HG02642 (cell line): ENCODE measurements at regions not wholly inside any gene's neighbourhood (a gene's known extent, or its start where the extent isn't known, plus 50 kb on each side); places are given as distances from the start of the nearest gene placed in this dataset.
"Not testable (repeated sequence)": the region's sequence is repeated elsewhere in the genome, so short reads cannot be mapped to it uniquely, and the experiment has no call there.

Source experiments
- ATAC-seq: cut with Tn5 transposase; IDR thresholded peaks from one replicate; pipeline ENCODE4 v1.9.1; 2021; ENCODE audit warnings: mild to moderate bottlenecking; ENCODE audit not compliant: unreplicated experiment, poor library complexity

DNA sequence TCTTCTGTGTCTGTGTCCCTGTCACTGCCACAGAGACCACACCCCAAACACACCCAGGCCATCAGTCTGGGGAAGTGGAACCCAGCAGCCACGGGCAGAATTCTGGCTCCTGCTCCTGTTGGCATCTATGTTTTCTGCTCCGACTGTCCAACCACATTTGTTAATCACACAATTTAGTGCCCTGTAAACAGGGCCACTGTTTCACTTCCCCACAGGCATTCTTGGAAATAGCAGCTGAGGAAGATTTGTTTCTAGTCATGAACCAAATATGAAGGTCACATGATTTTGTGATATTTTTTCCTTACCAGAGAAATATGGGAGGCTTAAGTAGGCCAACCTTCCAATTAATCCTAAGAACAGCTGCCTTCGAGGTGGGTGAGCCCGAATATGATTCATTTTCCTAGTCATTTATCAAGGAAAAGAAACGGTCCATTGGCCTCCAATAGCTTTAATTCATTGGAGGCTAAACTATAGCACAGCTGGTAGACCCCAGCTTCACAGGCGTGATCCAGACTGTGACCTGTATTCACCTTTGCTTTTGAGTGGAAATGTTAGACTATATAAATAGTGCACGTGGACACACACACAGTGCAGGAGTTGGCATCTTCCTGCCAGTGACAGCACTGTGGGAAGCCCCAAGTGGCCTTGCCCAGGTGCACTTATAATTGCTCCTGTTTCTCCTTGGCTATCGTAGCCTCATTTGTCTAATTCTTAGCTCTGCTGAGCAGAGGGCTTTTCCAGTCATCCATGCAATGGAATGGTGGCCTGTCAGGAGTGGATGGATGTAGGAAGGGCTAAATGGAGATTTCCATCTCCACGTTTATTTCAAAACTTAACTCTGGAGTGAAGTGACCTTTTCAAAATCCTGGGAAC lies 267.9 kb downstream of the LPIN1 start:
- no peak for ATAC-seq

DNA sequence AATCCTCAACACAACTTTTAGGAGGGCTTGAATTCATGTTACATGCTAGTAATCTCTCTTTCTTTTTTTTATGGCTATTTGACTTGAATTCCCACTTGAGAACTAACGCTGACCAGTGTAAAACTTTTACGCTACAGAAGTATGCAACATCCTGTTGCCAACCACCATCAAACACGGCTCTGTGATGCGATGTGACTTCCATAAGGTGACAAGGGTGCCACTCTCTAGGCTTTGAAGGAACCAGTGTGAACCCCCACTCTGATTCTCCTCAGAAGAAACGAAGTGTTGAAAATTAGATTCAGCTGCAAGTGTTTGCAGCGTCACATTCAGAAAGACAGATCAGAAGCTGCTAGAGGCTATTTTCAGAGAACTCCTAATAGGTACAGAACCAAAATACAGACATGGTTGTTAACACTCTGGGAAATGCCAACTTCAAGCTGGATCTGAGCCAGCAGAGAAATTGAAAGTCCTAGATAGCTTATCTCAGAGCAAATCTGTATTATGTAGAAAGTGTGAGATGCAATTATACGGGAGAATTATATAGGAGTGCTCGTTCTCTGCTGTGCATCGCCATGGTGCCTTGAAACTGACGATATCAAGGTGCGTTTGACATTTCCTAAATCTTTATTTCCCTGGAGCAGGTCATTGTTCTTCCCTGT lies 271.2 kb downstream of the LPIN1 start:
- ATAC-seq: no peak

DNA sequence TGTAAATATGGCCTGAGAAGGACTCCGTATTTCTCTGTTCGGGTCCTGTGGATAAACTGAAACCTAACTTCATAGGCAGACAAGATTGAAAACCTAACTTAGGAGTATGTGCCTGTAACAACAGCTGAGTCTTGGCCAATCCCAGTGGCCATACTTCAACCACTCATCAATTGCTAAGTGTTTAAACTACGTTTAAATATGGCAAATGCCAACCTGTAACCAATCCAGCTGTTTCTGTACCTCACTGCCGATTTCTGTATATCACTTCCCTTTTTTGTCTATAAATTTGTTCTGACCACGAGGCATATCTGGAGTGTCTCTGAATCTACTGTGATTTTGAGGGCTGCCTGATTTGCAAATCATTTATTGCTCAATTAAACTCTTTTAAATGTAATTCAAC lies 272.3 kb downstream of the LPIN1 start:
- ATAC-seq: not testable (repeated sequence)

DNA sequence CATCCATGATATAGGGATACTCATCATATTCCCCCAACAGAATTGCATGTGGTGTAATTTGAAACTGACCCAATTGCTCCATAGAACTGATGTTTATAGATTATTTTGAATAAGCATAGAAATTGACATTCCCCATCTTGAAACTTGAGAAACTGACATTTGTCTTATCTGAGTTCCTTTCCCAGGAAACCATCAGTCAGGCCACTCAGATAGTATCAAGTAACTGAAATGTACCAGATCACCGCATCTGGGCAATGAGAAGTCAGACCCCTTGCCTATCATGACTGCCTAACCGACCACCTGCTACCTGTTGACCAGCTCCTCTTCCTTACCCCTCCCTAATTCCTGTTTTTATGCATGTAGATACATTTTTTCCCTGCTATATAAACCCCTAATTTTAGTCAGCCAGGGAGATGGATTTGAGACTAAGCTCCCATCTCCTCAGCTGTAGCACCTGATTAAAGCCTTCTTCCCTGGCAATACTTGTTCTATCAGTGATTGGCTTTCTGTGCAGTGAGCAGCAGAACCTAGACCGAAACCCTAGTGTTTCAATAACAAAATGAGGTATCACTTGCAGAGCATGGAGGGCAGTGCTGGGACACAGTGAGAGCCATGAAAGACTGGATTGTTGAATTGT lies 274.5 kb downstream of the LPIN1 start:
- ATAC-seq: no peak

DNA sequence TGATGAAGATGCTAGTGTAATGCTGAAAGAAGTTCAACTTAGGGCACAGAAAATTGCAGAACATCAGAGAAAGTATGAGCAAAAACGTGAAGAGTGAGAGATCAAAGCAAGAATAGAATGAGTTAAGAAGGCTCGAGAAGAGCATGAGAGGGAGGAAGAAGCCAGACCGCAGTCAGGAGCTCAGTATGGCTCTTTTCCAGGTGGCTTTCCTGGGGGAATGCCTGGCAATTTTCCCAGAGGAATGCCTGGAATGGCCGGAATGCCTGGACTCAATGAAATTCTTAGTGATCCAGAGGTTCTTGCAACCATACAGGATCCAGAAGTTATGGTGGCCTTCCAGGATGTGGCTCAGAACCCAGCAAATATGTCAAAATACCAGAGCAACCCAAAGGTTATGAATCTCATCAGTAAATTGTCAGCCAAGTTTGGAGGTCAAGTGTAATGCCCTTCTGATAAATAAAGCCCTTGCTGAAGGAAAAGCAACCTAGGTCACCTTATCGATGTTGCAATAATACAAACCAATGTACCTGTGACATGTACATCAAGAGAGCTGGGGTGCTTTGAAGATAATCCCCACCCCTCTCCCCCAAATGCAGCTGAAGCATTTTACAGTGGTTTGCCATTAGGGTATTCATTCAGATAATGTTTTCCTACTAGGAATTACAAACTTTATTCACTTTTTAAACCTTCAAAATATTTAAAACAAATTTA lies 277.9 kb downstream of the LPIN1 start:
- not testable (repeated sequence) for ATAC-seq

DNA sequence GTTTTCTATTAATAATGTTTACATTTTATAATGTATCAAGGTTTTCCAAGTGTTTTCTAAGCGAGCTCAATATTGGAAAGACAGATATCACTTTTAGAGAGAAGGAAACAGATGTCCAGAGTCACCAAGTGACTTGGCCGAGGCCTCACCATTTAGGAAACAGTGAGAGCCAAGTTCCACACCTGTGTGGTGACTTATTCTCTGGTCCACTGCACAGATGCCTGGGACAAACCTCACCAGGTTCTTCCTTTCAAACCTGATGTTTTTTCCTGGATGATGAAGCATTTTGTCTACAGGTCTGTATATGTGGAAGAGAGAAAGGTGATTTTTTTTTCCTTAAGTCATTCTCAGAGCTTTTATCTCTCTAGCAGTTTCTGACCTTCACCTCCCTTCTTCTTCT lies 280.7 kb downstream of the LPIN1 start:
- no peak for ATAC-seq

DNA sequence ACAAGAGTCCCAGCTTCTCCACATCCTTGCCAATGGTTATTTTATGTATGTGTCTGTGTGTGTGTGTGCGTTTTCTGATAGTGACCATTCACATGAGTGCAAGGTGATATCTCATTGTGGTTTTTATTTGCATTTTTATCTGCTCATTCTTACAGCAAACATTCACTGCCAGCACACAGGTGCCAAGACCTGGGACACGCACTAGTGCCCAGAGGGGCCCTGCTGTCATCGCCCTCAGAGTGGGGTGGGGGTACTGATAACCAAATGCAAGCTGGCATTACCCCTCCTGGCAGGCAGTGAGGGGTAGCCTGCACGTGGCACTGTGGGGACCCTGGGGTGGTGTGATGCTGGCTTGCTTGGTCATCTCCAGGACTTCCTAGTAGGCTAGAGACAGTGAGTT lies 285.4 kb downstream of the LPIN1 start:
- ATAC-seq: no peak

DNA sequence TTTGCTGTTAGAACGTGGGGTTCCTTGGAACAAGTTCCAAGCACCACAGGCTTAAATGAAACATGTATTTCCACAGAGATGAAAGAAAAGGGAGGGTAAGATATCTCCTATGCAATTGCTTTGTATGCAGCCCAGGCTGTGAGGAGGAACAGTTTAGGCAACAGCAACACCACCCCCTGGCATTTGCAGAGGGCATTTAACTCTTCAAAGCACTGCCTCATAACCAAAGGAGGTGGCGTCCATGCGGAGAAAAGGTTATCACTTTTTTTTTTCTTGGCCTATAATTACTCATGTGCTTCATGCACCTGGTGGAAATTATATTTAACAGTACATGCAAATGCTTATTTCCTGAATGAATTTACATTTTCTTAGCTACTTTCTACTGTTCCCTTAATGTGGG lies 286.0 kb downstream of the LPIN1 start:
- peak; percentile 80 for ATAC-seq

DNA sequence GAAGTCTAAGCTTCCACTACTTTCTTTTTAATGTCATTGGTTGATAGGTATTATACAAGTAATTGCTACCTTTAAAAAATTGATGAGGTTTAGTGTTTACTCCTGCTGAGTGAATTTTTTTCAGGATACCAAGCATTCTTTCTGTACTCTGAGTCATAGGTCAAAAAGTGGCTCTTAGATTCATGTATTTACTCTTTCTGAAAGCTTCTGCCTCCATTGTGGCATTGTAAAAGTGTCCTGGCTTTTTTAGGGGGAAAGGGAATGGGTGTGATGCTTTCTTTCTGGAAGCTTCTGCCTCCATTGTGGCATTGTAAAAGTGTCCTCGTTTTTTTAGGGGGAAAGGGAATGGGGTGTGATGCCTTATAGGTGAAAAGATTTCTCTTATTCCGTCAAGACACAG lies 286.5 kb downstream of the LPIN1 start:
- ATAC-seq: no peak

DNA sequence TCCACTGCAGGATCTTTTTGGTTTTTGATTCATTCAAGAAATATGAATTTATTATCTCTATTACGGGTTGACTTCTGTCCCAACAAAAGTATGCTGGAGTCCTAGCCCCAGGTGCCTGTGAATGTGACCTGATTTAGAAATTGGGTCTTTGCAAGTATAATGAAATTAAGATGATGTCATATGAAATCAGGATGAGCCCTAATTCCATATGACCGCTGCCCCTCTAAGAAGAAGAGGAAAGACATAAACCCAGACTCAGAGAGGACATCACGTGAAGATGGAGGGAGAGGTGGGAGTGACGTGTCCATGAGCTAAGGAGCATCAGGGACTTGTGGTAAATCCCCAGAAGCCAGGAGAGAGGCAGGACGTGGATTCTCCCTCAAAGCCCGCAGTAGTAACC lies 287.1 kb downstream of the LPIN1 start:
- ATAC-seq: no peak

DNA sequence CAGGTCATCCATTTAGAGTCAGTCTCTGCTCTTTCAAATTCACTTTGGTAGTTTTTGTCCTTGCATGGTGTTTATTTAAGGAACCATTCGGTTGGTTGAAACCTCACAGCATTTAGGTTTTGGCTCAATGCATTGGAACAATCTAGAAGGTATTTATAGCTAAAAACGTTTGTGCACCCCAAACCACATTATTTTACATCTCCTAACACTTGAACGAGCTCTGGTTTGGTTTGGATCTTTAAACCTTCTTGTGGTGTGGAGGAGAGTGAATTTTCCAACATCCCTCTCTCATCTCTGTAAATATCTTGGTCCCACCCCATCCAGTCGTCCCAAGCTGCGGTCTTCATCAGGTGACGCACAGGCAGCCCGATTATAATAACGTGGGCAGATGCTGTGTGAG lies 287.9 kb downstream of the LPIN1 start:
- no peak for ATAC-seq

DNA sequence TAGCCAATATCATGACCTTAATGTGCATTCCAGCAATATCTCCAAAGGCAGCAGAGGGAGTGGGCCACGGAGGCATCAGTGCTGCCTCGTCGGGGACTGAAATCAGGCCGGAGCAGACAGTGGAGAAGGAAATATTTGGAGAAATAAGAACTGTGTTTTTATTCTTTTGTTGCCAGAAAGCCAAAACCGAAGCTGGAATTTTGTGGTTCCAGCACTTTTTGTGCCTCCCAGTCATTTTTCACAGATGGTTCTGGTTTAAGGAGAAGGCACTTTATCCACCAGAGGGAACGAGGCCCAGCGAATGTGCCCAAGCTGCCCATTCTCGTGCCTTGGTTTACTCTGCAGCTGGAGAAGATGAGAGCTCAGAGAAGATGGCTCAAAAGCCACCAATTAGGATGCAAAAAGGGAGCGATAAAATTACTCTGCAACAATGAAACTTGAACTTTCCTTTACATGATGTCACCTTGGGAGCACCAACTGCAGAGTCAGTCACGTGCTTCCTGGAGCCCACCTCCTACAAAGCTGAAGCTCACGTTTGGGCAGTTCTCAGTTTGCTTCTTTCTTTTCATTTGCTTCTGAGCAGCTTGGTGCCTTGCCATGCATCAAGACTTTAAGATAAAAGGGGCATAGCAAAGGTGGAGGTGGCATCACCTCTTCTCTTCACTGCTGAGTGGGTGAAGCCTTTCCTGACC lies 288.7 kb downstream of the LPIN1 start:
- no peak for ATAC-seq

DNA sequence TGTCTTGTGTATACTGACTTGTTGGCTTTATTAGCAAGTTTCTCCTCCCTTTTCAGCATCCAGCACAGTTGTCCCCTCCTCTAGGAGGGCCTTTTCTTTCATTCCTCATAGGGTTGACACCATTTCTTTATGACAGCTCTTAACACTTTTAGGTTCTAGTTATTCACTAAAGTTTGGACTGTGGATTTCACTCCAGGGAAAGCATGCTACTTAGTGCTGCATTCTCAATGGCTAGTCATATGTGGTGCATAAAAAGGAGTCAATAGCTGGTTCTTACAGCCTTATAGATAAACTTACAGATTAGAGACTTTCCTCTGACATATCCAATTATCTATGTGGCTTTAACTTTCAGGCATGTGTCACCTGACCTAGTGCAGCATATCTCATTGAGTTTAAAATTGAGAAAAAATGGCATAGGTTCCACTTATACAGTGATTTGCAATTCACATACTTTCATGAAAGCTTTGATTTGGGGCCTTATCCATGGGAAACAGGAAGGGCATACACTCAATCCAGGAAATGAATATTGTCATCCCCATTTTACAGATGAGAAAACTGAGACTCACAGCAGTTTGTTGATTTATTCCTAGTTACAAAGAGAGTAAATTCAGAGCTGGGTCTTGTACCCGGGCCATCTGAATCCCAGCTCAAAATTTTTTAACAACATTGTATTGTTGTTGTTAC lies 289.7 kb downstream of the LPIN1 start:
- no peak for ATAC-seq

DNA sequence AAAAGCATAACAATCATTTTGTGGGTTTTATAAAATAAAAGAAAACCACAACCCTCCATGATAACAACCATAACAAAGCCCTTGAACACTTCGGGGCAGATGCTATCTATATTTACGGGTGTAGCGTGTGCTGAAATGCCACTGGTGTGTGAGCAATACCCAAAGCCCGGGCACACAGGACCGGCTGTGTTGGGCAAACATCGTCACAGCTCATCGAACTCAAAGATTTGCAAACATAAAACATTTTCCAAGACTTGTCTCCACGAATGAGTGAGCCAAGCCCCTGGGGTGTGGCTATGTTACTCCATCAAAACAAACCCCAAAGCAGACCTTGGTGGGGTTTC lies 290.2 kb downstream of the LPIN1 start:
- ATAC-seq: no peak

DNA sequence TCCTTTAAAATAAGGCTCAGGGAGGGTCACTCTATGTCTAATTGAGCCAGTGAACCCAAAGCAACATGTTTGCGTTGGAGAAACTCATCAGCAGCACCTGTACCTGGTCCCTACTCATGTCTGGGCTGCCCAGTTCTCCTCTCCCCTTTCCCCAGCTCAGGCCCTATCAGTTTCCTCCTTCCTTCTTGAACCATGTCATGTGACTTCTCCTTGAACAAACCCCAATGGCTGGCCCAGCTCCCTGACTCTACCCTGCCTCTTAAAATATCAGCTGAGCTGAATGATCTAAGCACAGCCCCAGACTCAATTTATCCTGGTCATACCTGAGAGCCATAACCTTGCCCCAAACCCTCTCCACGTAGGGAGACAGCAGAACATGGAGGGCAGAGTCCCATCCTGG lies 290.9 kb downstream of the LPIN1 start:
- ATAC-seq: no peak

DNA sequence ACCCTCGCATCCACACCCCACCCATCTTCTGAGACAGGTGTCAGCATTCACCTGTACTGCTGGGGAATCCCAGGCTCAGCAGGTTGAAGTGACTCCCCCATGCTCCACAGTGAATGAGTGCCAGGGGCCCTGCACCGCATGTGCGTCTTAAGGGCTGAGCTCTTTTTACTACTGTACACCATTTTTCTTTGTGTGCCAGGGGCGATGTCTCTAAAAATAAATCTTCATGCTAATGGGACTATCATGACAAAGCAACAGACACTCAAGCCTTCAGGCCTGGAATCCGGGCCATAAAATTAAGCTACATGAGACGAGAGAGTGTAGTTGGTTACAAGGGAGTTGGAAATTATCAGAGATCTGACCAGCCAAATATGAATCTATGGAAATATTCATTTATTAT lies 294.8 kb downstream of the LPIN1 start:
- ATAC-seq: no peak

DNA sequence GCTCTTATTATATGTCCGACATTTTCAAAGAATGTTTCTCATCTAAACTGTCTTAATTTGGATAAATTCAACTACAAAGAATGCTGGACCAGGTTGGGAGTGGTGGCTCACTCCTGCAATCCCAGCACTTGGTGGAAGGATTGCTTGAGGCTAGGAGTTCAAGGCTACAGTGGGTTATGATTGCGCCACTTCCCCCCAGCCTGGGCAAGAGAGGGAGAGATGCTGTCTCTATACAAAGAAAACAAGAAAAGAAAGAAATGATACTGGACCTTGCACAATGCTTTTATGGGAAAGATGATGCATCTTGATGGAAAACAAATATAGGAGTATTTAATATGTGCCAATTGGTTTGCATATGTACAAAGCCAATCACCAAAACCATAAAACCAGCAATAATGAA lies 296.7 kb downstream of the LPIN1 start:
- no peak for ATAC-seq

DNA sequence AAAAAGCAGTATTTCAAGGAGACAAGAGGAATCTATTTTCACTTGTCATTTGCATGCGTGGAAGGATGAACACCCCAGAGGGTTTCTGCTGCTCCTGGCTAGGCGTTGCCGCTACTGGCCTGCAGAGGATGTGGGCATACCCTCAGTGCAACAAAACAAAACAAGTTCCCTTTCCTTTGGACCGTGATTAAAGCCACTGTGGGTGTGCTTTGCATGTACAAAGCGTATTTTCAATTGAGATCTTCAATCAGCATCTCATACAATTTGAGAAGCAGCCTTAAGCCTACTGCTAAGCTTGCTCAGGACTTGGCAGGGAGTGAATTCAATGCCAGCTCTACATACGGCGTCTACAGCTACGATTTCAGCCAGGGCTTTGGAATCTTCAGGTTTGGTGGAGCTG lies 298.4 kb downstream of the LPIN1 start:
- peak; percentile 49 for ATAC-seq

DNA sequence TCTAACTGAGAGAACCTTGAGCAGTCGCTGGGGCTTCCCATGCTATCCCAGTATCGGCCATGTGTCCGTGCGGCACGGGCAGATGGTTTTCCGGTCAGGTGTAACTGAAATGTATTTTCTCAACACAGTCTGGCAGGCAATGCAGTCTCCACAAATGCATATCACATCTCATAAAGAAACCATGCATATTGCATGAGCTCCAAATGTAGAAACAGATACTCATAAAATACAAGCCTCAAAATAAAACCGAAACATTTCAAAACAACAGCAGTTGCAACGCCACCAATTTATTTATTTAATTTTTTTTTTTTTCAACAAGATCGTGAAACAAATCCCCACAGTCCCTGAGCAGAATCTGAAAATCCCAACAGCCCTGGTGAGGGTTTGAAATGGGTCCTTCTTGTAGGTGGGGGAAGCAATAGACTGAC lies 299.4 kb downstream of the LPIN1 start:
- peak; percentile 66 for ATAC-seq

DNA sequence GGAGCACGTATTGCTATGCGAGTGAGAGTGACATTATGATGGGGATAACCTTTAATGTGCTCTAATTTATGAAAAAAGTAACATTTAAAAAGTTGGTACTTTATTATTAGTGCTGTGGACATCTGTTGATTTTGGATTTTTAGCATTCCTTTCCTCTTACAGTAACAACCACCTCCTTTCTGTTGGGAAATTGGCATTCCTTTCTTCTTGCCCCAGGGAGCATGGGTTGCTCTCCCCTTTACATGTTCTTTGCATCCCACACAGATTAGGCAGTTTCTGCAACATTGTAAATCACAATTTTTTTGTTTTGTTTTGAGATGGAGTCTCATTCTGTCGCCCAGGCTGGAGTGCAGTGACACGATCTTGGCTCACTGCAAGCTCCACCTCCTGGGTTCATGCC lies 300.2 kb downstream of the LPIN1 start:
- ATAC-seq: no peak
